AG08395 (cell line): ENCODE measurements at regions not wholly inside any gene's neighbourhood (a gene's known extent, or its start where the extent isn't known, plus 50 kb on each side); places are given as distances from the start of the nearest gene placed in this dataset.
A peak's percentile ranks its signal among the peaks of the same experiment; 100 is the strongest.

Source experiments
- DNase-seq: peaks from one replicate; pipeline ENCODE4 v3.0.0; 2012; ENCODE audit warnings: mixed read lengths, low spot score

DNA sequence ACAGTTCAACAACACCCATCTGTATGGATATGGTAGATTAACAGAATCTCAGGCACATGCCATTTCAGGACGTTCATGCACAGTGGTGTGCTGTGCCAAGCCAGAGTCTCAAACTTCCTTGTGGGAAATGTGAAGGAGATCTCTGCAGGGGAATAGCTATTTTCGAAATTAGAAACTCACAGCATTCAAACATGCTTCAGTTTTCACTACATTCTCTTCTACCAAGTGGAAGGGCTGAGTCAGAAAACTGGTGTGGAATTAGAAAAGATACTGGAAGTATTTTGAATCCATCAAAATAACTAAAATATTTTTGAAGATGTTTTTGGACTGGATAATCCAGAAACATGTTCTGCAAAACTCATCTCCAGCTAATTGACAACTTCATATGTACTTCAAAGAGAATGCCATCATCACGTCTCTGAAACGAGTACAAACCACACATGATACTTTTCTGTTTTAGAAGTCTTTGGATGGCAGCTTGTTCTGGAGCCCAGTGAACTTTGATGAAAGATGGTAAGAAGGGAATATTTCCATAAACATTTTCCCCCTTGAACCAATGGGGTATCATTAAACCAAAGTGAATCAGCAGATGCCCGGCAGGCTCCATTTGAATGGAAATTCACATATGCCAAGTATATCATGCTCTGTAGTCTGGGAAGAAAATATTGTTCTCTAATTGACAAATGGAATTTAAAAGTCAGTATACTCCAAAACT lies 616.3 kb upstream of the IGFBP3 start:
- peak; percentile 9 for DNase-seq

DNA sequence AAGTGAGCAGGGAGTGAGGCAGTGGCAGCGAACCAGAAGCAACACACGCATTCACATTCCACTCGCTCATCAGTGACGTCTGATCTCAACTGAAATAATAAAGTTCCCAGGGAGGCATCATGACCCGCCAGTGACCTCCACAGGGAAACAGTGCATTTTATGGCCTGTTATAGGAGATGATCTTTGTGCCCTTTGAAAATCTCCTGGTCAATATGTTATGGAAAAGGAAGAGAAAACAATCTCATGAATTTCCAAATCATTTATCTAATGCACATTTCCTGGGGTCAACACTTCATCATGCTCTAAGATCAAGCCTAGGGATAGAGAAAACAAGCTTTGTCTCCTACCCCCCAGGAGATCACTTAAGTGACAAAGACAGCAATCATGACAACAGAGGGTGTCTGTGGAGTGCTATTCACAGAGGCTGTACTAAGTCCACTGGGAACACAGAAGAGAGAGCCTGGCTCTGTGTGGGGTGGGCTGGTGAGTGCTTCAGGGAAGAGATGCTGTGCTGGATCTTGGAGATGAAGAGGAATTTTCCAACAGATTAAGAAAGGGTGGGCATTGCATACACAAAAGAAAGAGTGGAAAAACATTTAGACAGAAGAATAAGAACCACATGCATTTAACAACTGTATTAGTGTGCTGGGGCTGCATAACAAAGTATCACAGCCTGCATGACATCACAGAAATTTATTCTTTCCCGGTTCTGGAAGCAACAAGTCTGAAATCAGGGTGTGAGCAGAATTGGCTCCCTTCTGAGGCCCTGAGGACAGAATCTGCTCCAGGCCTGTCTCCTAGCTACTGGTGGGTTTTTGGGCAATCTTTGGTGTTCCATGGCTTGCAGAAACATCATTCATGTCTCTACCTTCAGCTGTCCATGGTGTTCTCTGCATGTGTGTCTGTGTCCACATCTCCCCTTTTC lies 613.9 kb upstream of the IGFBP3 start:
- DNase-seq, result no peak

DNA sequence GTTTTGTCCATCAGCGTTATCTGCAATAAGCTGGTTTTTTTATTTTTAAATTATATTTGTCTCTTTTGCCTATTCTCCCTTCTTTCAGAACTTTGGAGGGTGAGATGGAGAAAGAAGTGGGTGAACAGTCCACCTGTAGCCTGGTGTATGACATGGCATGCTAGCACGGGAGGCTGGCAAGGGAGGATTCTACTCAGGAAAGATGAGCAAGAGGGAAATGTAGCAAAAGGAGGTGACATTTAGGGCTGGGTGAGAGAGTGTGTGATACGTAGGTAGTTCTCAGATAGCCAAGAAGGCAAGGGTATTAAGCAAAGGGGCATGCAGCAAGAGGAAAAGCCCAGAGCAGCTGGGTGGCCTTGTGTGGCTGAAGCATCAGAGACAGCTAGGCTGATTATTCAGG lies 612.9 kb upstream of the IGFBP3 start:
- DNase-seq, result no peak

DNA sequence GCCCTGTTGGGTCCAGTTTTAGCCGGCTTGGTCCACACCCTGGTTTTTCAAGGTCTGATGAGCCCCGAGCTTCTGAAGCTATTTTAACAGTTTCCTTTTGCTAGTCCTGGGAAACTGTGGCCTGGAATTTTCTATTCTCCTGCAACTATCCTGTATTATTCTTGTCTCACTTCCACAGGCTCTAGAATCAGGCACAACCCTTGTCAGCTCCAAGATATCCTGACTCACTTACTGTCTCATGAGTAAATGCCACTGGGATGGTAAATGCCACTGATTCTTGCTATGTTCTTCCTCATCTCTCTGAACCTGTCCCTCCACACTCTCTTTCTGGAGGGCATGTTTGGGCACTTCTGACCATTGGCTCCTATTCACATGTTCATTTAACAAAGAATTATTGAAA lies 611.5 kb upstream of the IGFBP3 start:
- no peak for DNase-seq

DNA sequence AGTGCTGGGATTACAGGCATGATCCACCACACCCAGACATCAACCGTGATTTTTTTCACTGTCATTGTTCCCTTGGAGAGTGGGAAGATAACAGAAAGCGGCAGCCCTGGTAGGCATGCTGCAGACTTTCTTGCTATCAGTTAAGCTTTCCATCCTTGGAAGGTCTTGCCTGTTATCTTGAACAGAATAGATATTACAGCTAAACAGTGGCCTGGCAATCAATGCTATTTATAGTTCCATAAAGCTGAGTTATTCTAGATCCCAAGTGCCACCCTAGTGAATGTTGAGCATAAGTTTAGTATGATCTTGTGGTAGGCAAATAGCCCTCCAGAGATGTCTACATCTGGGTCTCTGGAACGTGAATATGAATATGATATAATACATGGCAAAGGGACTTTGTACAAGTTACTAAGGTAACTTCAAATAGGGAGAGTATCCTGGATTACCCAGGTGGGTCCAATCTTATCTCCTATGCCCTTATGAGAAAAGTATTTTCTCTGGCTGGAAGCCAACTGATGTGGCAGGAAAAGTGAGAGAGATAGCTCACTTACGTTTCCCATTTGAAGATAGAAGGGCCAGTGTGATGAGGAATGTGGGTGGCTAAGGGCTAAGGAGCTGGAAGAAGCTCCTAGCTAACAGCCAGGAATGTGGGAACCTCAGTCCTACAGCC lies 609.1 kb upstream of the IGFBP3 start:
- DNase-seq, result no peak

DNA sequence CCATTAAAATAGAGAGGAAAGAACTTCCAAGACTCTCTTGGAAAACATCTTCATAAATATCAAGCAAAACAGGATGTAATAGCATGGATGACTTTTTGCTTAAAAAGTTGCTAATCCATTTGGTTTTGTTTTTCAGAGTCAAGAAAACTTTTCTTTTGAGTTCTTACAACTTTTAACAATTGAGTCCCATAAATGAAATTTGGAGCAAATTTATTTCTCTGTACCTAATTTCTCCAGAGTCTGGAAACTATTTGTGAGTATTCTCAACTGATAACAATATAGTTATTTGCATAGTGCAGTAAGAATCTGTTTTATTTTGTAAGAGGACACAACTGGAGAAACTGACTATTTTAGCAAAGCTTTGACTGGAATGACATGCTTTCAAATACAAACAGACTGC lies 606.3 kb upstream of the IGFBP3 start:
- DNase-seq, result no peak

DNA sequence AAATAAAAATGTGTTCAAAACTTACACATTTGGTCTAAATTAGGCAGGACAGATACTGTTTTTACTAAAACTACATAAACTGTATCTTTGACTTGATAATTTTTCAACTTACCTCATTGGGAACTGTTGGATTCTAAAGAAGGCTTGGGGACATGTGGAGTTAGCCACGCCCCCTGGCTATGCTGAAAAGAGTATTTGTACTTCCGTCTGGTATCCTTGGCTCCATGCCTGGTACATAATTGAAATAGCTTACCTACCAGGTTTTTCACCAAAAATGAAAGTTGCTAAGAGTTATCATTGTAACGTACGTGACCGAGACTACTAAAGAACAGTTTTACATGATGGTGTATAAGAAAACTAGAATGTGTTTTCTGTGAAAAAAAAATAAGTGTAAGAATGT lies 604.8 kb upstream of the IGFBP3 start:
- no peak for DNase-seq

DNA sequence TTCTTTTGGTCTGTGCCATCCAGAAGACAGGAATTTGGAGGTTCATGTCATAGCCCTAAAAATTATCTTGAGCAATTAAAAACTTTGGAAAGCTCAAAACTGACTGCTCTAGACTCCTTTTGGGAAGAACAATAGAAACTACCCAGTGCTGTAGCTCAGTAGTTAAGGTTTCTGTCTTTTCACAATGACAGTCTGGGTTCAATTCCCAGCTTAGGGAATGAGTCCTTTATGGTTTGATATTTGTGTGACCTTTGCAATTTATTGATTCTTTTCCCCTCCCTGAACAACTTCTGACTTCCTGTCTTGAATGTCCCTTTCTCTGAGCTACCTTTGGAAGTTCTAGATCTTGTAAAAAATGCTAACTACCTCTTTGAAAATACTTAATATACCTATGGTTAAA lies 603.3 kb upstream of the IGFBP3 start:
- DNase-seq, result no peak

DNA sequence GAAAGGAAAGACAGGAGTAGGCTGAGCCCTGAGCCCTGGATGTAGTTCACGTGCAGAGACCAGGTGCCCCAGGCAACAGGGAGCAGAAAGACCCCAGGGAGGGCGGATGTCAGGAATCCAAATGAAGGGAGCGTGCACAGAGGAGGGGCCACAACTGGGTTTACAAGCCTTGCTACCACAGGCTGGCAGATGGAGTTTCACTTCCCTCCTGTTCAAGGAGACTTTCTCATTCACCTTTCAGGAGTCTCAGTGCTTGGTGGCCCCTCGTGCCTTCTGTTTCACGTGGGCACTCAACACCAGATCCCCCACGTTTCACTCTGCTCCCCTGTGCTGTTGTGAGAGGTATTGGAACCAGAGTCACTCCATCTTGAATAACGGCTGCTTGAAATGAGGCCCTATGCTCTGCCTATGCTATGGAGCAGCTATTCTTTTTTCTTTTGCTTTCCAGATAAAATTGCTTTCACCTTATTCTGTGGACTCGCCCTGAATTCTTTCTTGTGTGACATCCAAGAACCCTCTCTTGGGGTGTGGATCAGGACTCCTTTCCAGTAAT lies 601.4 kb upstream of the IGFBP3 start:
- DNase-seq, result no peak

DNA sequence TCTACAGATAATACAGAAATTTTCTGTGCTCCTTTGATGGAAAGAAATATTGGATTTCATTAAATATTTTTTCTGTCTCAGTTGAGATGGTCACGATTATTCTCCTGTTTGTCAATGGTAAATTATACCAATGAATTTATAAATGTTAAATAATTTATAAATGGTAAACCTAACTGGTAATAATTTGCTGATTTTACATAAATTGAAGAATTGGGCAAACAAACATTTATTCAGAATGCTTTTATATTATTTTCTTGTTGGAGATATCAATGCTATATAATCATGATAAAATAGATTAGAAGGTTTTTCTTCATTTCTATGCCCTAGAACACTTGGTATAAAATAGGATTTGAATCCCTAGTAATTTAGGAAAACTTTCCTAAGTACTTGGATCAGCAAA lies 597.6 kb upstream of the IGFBP3 start:
- no peak for DNase-seq

DNA sequence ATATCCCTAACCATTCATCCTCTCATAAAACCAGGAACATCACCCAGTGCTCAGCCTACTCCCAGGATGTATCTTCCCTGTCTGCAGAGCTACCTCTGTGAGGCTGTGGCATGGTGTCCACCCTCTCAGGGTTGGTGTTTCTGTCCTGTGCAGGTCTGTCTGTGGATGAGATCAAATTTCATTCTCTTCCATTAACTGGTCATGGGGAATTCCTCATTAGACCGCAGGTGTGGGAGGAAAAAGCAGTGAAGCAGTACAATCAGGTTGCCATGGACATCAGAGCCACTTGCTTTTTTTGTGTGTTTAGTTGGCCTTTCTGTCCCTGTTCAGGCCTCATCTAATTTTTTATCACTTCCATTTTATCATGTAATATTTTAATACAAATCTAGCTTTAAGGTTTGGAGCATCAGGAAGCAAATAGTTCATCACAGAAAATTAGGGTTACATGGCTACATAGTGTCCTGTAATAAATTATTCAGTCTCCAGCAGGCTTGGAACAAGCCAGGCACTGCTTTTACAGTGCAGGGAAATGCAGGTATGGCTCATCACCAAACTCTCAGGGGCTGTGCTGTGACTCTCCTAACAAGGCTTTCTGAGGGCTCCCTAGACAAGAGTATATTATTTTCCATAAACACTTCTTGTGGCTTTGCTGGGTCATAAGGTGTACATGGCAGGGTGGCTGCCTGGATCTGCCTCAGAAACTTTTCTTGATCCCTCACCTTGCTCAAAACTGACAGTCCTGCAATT lies 594.9 kb upstream of the IGFBP3 start:
- no peak for DNase-seq

DNA sequence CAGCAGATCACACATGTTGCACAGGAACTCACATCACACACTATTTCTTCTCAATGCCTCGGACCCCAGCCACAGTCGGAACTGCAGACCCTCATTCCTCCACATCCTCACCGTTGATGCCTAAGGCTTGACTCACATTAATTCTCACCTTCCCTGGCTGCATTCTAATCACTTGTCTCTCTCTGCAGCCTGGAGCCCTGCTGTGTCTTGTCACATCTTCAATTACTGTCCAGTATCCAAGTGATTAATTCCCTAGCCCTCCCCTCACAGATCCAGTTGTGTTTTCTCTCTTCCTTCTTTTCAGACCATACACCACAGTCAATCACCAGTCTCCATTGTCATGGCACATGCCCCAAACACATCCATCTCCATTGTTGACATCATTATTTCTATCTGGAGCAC lies 592.4 kb upstream of the IGFBP3 start:
- DNase-seq, result no peak

DNA sequence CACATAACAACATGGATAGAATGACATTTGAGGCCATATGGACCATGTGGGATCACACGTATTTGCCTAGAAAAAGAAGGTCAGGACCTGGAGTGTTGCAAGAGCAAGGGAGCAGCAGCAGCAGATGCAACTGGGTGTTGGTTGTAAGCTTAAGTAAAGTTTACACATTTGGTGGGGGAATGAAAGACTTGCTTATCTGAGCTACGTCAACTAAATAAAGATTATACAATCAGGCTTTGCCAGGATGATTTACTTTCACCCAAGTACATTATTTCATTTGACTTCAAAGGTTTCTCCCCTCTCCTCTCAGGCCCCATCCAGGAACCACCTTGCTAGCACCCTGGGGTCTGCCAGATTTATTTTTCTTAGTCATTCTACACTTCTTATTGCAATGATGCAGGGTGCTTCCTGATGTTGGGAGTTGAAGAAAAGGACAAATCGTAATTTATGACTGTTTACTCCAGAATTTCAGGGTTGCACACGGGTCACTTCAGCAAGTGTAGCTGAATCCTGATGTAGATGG lies 591.9 kb upstream of the IGFBP3 start:
- DNase-seq, result no peak

DNA sequence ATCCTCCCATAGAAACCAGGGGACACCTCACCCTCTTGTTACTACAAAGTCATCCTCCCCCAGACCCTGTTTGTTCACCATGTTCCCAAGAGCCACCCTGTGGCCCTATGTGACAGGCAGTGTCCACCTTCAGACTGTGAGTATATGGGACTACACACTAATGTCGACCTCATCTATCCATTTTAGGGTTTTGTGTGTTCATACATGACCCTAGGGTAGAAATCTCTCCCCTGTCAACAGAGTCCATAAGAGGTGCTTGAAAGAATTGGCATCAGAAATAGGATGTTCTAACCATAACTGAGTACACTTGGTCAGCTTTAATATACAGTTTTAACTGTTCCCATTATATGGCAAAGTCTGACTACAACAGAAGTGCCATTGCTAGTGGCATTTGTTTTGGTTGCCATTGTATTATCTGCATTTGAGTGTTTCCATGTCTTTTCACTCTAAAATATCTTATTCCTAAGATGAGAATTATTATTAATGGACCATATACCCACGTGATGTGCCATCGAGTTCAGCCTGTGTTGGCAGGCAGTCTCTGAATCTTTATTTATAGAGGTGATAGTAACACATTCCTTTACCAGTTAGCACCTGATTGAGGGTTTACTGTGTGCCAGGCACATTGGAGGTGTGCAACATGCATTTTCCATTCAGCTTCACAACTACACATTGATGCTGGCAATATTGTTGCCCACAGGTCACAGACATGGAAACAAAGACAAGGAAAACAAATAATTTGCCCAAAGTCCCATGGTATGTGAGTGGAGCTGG lies 590.6 kb upstream of the IGFBP3 start:
- DNase-seq, result no peak

DNA sequence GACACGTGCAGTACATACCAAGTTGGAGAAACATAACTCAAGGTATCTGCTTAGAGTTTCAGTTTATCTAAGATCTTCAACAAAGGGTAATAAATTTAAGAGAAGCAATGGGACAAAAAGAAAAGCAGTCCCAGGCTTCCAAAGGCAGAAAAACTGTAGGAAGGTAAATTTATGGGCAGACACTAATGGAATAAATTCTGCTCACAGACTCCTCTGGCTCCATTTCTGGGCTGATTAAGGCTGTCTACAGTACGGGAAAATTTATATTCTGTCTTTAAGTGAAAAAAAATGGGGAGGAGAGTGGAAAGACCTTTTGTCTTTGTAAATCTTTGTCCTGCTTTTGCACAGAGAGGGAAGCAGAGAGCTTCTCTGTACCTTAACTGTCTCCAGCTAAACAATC lies 587.5 kb upstream of the IGFBP3 start:
- no peak for DNase-seq

DNA sequence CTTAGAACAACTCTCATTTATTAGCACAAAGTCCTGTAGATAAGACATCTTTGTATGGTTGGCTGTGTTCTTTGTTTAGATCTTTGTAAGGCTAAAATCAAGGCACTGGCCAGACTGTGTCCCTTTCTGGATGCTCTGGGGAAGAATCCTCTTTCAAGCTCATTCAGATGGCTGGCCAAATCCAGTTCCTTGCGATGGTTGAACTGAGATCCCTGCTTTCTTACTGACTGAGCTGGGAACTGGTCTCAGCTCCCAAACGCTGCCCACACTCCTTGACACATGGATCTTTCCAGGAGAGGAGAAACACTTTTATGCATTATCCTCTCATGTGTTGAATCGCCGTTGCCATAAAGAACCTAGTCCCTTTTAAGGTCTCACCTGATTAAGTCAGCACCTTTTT lies 586.5 kb upstream of the IGFBP3 start:
- DNase-seq, result no peak

DNA sequence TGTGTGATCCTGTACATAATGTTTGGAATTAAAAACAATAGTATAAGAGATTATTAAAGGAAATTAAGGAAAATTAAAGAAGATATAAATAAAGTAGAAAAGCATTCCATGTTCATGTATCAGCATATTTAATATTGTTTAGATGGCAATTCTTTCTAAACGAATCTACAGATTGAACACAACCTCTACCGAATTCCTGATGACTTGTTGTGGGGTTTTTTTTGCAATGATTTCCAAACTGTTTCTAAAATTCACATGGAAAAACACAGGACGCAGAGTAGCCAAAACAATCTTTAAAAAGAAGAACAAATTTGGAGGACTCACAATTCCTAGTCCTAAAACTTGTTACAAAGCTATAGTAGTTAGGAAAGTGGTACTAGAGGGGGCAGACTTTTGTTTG lies 573.4 kb upstream of the IGFBP3 start:
- DNase-seq, result no peak

DNA sequence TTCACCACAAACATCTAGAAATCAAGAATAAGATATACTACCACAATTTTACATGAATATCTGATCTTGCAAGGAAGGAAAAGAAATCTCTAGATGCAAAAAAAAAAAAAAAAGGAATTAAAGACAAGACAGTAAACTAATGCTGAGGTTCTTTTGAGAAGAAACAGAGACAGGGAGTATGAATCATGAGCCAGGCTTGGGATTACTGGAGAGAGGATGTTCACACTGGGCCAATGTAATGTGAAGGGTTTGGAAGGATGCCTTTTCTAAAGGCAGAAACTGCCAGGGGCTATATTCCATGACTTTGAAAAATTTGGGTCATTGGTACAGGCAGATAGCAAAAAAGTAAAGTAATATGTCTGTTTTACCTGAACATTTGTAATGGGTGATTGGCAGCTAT lies 573.0 kb upstream of the IGFBP3 start:
- DNase-seq, result peak; percentile 58

DNA sequence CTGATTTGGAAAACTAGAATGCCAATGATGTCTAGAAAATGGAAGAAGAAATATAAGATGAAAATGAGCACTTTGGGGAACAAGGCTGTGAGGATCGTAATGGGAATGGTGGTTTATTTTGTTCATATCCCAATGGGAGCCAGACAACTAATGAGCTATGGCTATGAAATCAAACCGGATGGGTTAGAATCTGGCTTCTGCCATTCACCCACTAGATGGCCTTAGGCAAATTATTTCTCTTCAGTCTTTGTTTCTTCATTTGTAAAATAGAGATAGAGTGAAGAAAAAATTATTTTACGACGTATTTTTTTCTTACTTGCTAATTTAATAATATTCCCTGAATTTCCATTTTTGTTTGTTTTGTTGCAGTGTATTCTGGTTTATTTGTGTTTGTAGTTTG lies 572.1 kb upstream of the IGFBP3 start:
- no peak for DNase-seq

DNA sequence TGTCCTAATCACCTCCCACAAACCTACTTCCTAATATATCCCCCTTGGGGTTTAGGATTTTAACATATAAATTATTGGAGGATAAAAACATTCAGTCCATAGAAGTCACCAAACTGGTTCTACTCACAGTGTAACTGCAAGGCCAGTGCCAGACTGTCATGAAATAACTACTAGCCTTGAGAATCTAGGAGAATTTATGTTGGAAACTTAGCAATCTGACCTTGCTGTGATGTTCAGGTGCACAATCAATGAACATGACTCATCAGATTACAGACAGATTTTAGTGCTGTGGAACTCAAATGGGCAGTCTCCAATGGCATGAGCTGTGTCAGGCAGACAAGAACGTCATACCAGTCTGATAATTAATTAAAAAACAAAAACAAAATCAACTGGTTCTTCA lies 571.4 kb upstream of the IGFBP3 start:
- no peak for DNase-seq

DNA sequence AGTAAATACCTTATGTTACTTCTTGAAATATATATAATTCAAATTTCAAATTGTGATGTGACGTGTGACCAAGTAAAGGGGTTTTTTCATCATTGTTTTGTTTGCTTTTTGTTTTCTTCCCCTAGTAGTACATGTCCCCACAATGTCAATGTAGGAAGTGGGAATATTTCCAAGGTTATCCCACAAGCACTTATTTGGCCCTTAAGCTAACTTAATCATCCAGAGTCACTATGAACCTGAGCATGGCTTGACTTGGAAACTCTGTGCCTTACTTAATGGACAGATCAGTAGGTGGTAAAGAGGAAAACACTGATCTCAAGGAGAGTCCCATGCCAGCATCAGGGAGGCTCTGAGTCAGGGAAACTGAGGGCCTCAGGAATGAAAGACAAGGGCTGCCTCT lies 569.3 kb upstream of the IGFBP3 start:
- DNase-seq, result no peak
